SK-N-SH (cell line): ENCODE measurements at regions not wholly inside any gene's neighbourhood (a gene's known extent, or its start where the extent isn't known, plus 50 kb on each side); places are given as distances from the start of the nearest gene placed in this dataset.
"Not testable (repeated sequence)": the region's sequence is repeated elsewhere in the genome, so short reads cannot be mapped to it uniquely, and the experiment has no call there.

Source experiments
- CTCF ChIA-PET: fragments of 300-600, 350-600 bp; formaldehyde crosslinking; extraction: SDS; loops from one replicate; lab custom pipeline; 2021; lab: Yijun Ruan, JAX
- POLR2A ChIA-PET: fragments of 350-600 bp; sonication (Branson Sonifier 250); formaldehyde crosslinking; extraction: SDS; loops from one replicate; lab custom pipeline; 2020; ENCODE audit warnings: antibody characterized with exemption, inconsistent platforms; lab: Yijun Ruan, JAX
- DNase-seq: peaks from one replicate; pipeline ENCODE4 v3.0.0; 2012
- H2AFZ ChIP-seq: fragments of 200-600 bp; sonication (generic); 2 replicates; pipeline ENCODE4 v1.8.1; 2016; ENCODE audit warnings: antibody characterized with exemption, mild to moderate bottlenecking, low read depth
- H3F3A ChIP-seq: fragments of 200-600 bp; sonication (generic); replicated peaks from 2 replicates; pipeline ENCODE3; 2016; ENCODE audit warnings: antibody characterized with exemption, mild to moderate bottlenecking; ENCODE audit not compliant: insufficient read depth
- H3K27ac ChIP-seq, 2 experiments: fragments of 200-500 bp in 1 of 2; fragments of 200-600 bp in 1 of 2; sonication (Bioruptor generic) in 1 of 2; sonication (generic), shearing (Covaris generic) in 1 of 2; 2 replicates each; pipeline versions ENCODE4 v1.5.1 to v1.6.1; 2014 to 2016; ENCODE audit warnings: low read depth in 2 of 2, inconsistent platforms in 1 of 2, low read length in 1 of 2, mild to moderate bottlenecking in 1 of 2, mixed read lengths in 1 of 2
- H3K27me3 ChIP-seq: fragments of 200-600 bp; sonication (generic), shearing (Covaris generic); 2 replicates; pipeline ENCODE4 v1.6.1; 2016; ENCODE audit warnings: mixed run types; ENCODE audit not compliant: insufficient read depth
- H3K36me3 ChIP-seq, 2 experiments: fragments of 200-500 bp in 1 of 2; fragments of 200-600 bp in 1 of 2; sonication (Bioruptor generic) in 1 of 2; sonication (generic) in 1 of 2; replicated peaks in 1 of 2; 2 replicates each; pipeline versions ENCODE3 to v1.5.1; 2014 to 2016; ENCODE audit warnings: low read length in 1 of 2, mild to moderate bottlenecking in 1 of 2; ENCODE audit not compliant: insufficient read depth in 2 of 2, control insufficient read depth in 1 of 2
- H3K4me1 ChIP-seq, 2 experiments: fragments of 200-500 bp in 1 of 2; fragments of 200-600 bp in 1 of 2; sonication (Bioruptor generic) in 1 of 2; sonication (generic), shearing (Covaris generic) in 1 of 2; 2 replicates each; pipeline versions ENCODE4 v1.5.1 to v1.6.1; 2014 to 2016; ENCODE audit warnings: low read depth in 1 of 2, low read length in 1 of 2, mixed run types in 1 of 2; ENCODE audit not compliant: insufficient read depth in 2 of 2, control insufficient read depth in 1 of 2
- H3K4me2 ChIP-seq: fragments of 200-600 bp; sonication (generic), shearing (Covaris generic); 2 replicates; pipeline ENCODE4 v1.6.1; 2017; ENCODE audit warnings: mixed run types
- H3K4me3 ChIP-seq, 2 experiments: fragments of 200-500 bp in 1 of 2; fragments of 200-600 bp in 1 of 2; sonication (Bioruptor generic) in 1 of 2; sonication (generic), shearing (Covaris generic) in 1 of 2; 2 replicates each; pipeline versions ENCODE4 v1.5.1 to v1.8.1; 2014 to 2016; ENCODE audit warnings: low read depth in 2 of 2, inconsistent platforms in 1 of 2, low read length in 1 of 2, mild to moderate bottlenecking in 1 of 2, mixed read lengths in 1 of 2, moderate library complexity in 1 of 2
- H3K79me2 ChIP-seq: fragments of 200-600 bp; sonication (generic); 2 replicates; pipeline ENCODE4 v1.8.1; 2017; ENCODE audit warnings: mild to moderate bottlenecking; ENCODE audit not compliant: insufficient read depth
- H3K9ac ChIP-seq: fragments of 200-600 bp; sonication (generic); 2 replicates; pipeline ENCODE4 v1.6.1; 2017; ENCODE audit warnings: mixed run types
- H3K9me2 ChIP-seq: fragments of 200-600 bp; sonication (generic); 2 replicates; pipeline ENCODE4 v1.6.1; 2017; ENCODE audit warnings: mixed run types
- H3K9me3 ChIP-seq: fragments of 200-600 bp; sonication (generic); 2 replicates; pipeline ENCODE4 v1.6.1; 2017; ENCODE audit warnings: mixed run types, mild to moderate bottlenecking, moderate library complexity
- H4K20me1 ChIP-seq: fragments of 200-600 bp; sonication (generic); 2 replicates; pipeline ENCODE4 v1.6.1; 2017; ENCODE audit warnings: mild to moderate bottlenecking, mixed run types; ENCODE audit not compliant: insufficient read depth
- CHD2 ChIP-seq: fragments of 150-350 bp; IDR thresholded peaks from 2 replicates; pipeline ENCODE4 v1.6.1; 2018; ENCODE audit warnings: low read length; ENCODE audit not compliant: partially characterized antibody
- CTCF ChIP-seq: fragments of 200-600 bp; sonication (generic); IDR thresholded peaks from 2 replicates; pipeline ENCODE4 v1.6.1; 2017; ENCODE audit warnings: antibody characterized with exemption, mild to moderate bottlenecking, moderate library complexity
- EZH2phosphoT487 ChIP-seq: fragments of 200-600 bp; sonication (generic); IDR thresholded peaks from 2 replicates; pipeline ENCODE4 v1.6.1; 2017; ENCODE audit warnings: low read depth, mixed run types, mild to moderate bottlenecking, antibody characterized with exemption, moderate library complexity, borderline replicate concordance
- FOSL2 ChIP-seq: IDR thresholded peaks from 2 replicates; pipeline ENCODE4 v1.4.0; 2012; ENCODE audit warnings: low read depth, mild to moderate bottlenecking, moderate library complexity, borderline replicate concordance
- GATA2 ChIP-seq: sonication (generic); formaldehyde crosslinking; IDR thresholded peaks from 2 replicates; pipeline ENCODE4 v1.5.0; 2020; ENCODE audit warnings: mild to moderate bottlenecking, missing genetic modification reagents
- IRF3 ChIP-seq: fragments of 150-350 bp; IDR thresholded peaks from 2 replicates; pipeline ENCODE4 v1.6.1; 2016; ENCODE audit warnings: mild to moderate bottlenecking, low read depth, low read length
- JUND ChIP-seq: IDR thresholded peaks from 2 replicates; pipeline ENCODE4 v1.4.0; 2012
- SIN3A ChIP-seq: IDR thresholded peaks from 2 replicates; pipeline ENCODE4 v1.6.1; 2012; ENCODE audit warnings: low read depth, mild to moderate bottlenecking, low read length, moderate library complexity, borderline replicate concordance
- TAF1 ChIP-seq: IDR thresholded peaks from 2 replicates; pipeline ENCODE4 v1.6.1; 2012; ENCODE audit warnings: low read depth, mild to moderate bottlenecking, low read length, moderate library complexity, borderline replicate concordance
- TCF12 ChIP-seq: IDR thresholded peaks from 2 replicates; pipeline ENCODE4 v1.4.0; 2012
- WGBS: methylation state at CpG from one replicate; pipeline ENCODE4 v1.1.6; 2017; ENCODE audit warnings: low lambda C conversion rate; 5-methylcytosine and 5-hydroxymethylcytosine counted together

GRCh38 chr6:29236634-29237033 lies 64.9 kb upstream of the OR14J1 start:
- no peaks in the 10 kb centered on the region for H3K36me3 ChIP-seq

GRCh38 chr6:29243044-29243443 lies 58.5 kb upstream of the OR14J1 start:
- H2AFZ ChIP-seq, H3K9me3 ChIP-seq, POLR2A ChIA-PET, H3K9me2 ChIP-seq, H3F3A ChIP-seq, H3K4me2 ChIP-seq, H4K20me1 ChIP-seq, H3K4me1 ChIP-seq, H3K79me2 ChIP-seq, H3K9ac ChIP-seq, H3K27me3 ChIP-seq, DNase-seq, H3K4me3 ChIP-seq, H3K27ac ChIP-seq, H3K36me3 ChIP-seq: not testable (repeated sequence)
- WGBS: 0% methylated on average over 2 of the region's 2 CpGs
- CTCF ChIA-PET: interaction anchor here (0.6 kb wide), 1 partner anchor 1292 kb away, joined by 3 read pairs; no protein-coding TSS in a partner anchor

More at GRCh38 chr6:29236634-29237033, 64.9 kb upstream of the OR14J1 start:
- Histone ChIP-seq H3K79me2 (no peaks in the 10 kb centered on the region), H3K27me3 (no peaks in the 10 kb centered on the region), H3K4me2 (no peak overlapping the region), H4K20me1 (no peaks in the 10 kb centered on the region), H3K4me3 (no peak overlapping the region), H3K4me1 (no peaks in the 10 kb centered on the region), H3K9me3 (no peaks in the 10 kb centered on the region), H3K9me2 (no peaks in the 10 kb centered on the region), H3K27ac (no peak overlapping the region), H3K9ac (no peak overlapping the region), H2AFZ (no peak overlapping the region), H3F3A (no peaks in the 10 kb centered on the region)
- ChIA-PET POLR2A (no interaction called here), CTCF (no interaction called here)
- 1% methylated on average over 3 of the region's 3 CpGs for WGBS
- no peak for DNase-seq
- no peak for TF ChIP-seq IRF3
- no peak for TF ChIP-seq FOSL2
- TF ChIP-seq SIN3A: no peak
- no peak for TF ChIP-seq CTCF
- TF ChIP-seq TCF12: no peak
- no peak for TF ChIP-seq JUND
- TF ChIP-seq TAF1: no peak
- TF ChIP-seq EZH2phosphoT487: no peak
- no peak for TF ChIP-seq GATA2 (CRISPR knock-in tag)
- TF ChIP-seq CHD2: no peak
